NB4 (cell line): ENCODE measurements at regions not wholly inside any gene's neighbourhood (a gene's known extent, or its start where the extent isn't known, plus 50 kb on each side); places are given as distances from the start of the nearest gene placed in this dataset.
"Not testable (repeated sequence)": the region's sequence is repeated elsewhere in the genome, so short reads cannot be mapped to it uniquely, and the experiment has no call there.

ENCODE experiments used
- DNase-seq: peaks from one replicate; pipeline ENCODE4 v3.0.0; 2010; ENCODE audit warnings: low read depth
- H3K4me3 ChIP-seq: one replicate; pipeline ENCODE4 v1.5.1; 2011; ENCODE audit warnings: mild to moderate bottlenecking, low read depth, low read length, moderate library complexity
- MYC ChIP-seq: IDR thresholded peaks from 2 replicates; pipeline ENCODE4 v1.6.1; 2011; ENCODE audit warnings: low read depth, low read length
- POLR2A ChIP-seq: IDR thresholded peaks from 2 replicates; pipeline ENCODE4 v1.6.1; 2011; ENCODE audit warnings: mild to moderate bottlenecking; ENCODE audit not compliant: insufficient read length; ENCODE audit errors: extremely low read depth
- TF ChIP-seq, protein P1 (sequence below): IDR thresholded peaks from 2 replicates; pipeline ENCODE4 v1.6.1; 2011; ENCODE audit warnings: low read depth, low read length
- TF ChIP-seq, protein P2 (sequence below): IDR thresholded peaks from one replicate; pipeline ENCODE4 v1.5.1; 2012; ENCODE audit warnings: low read depth, low read length

DNA sequence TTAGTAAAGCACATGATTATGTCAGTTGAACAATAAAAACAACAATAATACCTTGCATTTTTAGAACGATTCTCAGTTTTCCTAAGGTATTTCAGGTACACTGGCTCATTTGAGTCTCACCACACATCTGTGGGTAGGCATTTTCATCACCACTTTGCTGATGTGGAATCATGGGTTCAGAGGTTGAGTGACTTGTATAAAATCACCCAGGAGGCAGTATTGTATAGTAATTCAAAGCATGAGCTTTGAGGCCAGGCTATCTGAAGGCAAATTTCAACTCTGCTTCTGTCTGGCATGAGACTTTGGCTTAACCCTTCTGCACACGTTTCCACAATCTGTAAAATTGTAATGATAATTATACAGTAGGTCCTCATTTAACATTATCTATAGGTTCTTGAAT lies 183.9 kb upstream of the CMC1 start:
- no peak for DNase-seq
- TF ChIP-seq POLR2A = no peak
- TF ChIP-seq, protein P1, sequence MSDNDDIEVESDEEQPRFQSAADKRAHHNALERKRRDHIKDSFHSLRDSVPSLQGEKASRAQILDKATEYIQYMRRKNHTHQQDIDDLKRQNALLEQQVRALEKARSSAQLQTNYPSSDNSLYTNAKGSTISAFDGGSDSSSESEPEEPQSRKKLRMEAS = no peak
- TF ChIP-seq MYC = no peak
- TF ChIP-seq, protein P2, sequence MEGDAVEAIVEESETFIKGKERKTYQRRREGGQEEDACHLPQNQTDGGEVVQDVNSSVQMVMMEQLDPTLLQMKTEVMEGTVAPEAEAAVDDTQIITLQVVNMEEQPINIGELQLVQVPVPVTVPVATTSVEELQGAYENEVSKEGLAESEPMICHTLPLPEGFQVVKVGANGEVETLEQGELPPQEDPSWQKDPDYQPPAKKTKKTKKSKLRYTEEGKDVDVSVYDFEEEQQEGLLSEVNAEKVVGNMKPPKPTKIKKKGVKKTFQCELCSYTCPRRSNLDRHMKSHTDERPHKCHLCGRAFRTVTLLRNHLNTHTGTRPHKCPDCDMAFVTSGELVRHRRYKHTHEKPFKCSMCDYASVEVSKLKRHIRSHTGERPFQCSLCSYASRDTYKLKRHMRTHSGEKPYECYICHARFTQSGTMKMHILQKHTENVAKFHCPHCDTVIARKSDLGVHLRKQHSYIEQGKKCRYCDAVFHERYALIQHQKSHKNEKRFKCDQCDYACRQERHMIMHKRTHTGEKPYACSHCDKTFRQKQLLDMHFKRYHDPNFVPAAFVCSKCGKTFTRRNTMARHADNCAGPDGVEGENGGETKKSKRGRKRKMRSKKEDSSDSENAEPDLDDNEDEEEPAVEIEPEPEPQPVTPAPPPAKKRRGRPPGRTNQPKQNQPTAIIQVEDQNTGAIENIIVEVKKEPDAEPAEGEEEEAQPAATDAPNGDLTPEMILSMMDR = no peak
- H3K4me3 ChIP-seq = no peak overlapping the region

DNA sequence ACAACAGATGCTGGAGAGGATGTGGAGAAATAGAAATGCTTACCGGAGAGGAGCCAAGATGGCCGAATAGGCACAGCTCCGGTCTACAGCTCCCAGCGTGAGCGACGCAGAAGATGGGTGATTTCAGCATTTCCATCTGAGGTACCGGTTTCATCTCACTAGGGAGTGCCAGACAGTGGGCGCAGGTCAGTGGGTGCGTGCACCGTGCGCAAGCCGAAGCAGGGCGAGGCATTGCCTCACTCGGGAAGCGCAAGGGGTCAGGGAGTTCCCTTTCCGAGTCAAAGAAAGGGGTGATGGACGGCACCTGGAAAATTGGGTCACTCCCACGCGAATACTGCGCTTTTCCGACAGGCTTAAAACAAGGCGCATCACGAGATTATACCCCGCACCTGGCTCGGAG lies 182.2 kb upstream of the CMC1 start:
- DNase-seq, H3K4me3 ChIP-seq: not testable (repeated sequence)

DNA sequence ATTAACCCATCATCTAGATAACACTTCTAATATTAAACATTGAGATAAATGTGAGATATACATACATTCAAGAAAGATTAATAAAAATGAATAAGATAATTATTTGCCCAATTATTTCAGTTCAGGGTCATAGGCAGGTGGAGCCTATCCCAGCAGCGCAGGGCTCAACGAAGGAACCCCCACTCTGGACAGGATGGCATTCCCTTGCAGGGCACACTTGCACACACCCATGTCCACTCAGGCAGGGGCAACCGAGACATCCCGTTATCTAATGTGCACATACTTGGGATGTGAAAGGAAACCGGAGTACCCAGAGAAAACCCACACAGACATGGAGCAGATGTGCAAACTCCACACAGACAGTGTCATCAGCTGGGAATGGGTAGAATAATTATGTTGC lies 175.4 kb upstream of the CMC1 start:
- H3K4me3 ChIP-seq = no peak overlapping the region
- TF ChIP-seq, protein P1 = no peak
- TF ChIP-seq, protein P2 = no peak
- TF ChIP-seq POLR2A = no peak
- no peak for TF ChIP-seq MYC
- DNase-seq = no peak

DNA sequence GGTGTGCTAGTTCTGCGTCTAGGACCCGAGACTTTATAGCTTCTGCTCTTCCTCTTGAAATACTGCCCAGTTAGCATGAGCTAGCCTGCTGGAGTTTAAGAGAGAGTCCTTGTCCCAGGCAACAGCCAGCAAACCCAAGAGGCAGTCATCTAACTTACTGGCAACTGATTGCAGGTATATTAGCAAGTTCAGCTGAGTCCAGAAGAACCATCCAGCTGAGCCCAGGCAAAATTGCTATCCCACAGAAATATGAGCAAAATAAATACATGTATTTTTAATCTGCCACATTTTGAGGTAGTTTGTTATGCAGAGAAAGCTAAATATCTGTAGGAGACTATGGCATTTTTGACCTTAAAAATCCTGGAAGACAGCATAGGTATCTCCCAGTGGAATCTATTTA lies 174.4 kb upstream of the CMC1 start:
- TF ChIP-seq, protein P1 = no peak
- TF ChIP-seq POLR2A (no peak), MYC (no peak)
- TF ChIP-seq, protein P2 = no peak
- H3K4me3 ChIP-seq = no peak overlapping the region
- DNase-seq = no peak

DNA sequence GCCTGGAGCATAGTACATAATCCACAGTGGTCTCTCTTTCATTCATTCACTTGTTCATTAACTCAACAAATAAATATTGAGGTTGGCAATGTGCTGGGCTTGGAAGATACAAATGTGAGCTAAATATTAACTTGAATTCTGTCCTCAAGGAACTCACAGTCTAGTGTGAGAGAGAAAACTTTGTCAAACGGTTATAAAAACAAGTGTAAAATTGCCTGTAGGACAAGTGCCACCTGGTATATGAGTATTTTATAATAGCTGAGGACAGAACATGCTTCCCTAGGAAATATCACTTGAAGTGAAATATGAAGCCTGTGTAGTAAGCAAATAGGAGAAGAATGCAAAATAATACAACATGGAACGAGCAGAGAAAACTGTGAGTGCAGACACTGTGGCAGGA lies 173.1 kb upstream of the CMC1 start:
- H3K4me3 ChIP-seq = no peak overlapping the region
- DNase-seq = no peak
- TF ChIP-seq, protein P1 = no peak
- TF ChIP-seq POLR2A (no peak), MYC (no peak)
- TF ChIP-seq, protein P2 = no peak

DNA sequence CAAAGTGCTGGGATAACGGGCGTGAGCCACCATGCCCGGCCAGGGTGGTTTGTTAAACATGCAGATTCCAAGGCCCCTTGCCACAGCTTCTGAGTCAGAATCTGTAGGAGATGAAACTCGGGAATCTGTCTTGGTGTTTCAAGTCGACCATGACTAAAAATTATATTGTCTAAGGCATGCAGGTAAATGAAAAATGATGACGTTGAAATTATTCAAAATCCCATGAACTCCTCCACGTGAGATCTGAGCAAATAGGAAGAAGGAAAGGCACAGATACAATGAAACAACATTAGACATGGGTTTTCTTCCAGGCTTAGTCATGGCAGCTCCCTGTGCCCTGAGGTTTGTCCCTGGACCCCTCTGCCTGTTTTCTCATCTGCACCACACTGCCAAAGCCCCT lies 172.0 kb upstream of the CMC1 start:
- DNase-seq = no peak
- no peak overlapping the region for H3K4me3 ChIP-seq
- TF ChIP-seq, protein P2 = no peak
- TF ChIP-seq POLR2A (no peak), MYC (no peak)
- TF ChIP-seq, protein P1 = no peak
